ENCODE measurements at regions not wholly inside any gene's neighbourhood (a gene's known extent, or its start where the extent isn't known, plus 50 kb on each side); places are given as distances from the start of the nearest gene placed in this dataset.

DNA sequence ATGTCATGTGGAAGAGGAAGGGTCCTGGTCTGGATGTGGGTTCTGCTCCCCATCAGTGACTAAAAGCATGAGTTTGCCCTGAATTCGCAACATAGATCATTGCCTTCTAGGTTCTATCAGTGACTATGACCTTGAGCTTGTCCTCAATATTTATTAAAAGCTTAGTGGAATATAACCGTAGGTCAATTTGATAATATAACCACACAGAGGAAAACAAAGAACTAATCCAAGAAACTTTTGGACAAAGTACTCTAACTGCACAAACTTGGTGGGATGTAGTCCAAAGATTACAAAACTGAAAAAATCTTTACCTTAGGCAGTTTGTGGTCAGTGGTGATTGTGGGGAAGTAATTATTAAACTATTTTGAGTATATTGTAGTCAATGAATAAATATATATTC lies 152.9 kb downstream of the CYP26A1 start:
- no peak for TF ChIP-seq EZH2 (IDR thresholded peaks at IDR 0.05; ENCODE audit: borderline replicate concordance, low read length)
- TF ChIP-seq, protein P1, sequence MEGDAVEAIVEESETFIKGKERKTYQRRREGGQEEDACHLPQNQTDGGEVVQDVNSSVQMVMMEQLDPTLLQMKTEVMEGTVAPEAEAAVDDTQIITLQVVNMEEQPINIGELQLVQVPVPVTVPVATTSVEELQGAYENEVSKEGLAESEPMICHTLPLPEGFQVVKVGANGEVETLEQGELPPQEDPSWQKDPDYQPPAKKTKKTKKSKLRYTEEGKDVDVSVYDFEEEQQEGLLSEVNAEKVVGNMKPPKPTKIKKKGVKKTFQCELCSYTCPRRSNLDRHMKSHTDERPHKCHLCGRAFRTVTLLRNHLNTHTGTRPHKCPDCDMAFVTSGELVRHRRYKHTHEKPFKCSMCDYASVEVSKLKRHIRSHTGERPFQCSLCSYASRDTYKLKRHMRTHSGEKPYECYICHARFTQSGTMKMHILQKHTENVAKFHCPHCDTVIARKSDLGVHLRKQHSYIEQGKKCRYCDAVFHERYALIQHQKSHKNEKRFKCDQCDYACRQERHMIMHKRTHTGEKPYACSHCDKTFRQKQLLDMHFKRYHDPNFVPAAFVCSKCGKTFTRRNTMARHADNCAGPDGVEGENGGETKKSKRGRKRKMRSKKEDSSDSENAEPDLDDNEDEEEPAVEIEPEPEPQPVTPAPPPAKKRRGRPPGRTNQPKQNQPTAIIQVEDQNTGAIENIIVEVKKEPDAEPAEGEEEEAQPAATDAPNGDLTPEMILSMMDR (IDR thresholded peaks at IDR 0.05; ENCODE audit: low read length) = no peak

All from OCI-LY1 (cell line).